GM19035 (cell line): ENCODE measurements at regions not wholly inside any gene's neighbourhood (a gene's known extent, or its start where the extent isn't known, plus 50 kb on each side); places are given as distances from the start of the nearest gene placed in this dataset.
"Not testable (repeated sequence)": the region's sequence is repeated elsewhere in the genome, so short reads cannot be mapped to it uniquely, and the experiment has no call there.

Experiments used
- ATAC-seq: cut with Tn5 transposase; IDR thresholded peaks from one replicate; pipeline ENCODE4 v1.9.1; 2021; ENCODE audit not compliant: unreplicated experiment

DNA sequence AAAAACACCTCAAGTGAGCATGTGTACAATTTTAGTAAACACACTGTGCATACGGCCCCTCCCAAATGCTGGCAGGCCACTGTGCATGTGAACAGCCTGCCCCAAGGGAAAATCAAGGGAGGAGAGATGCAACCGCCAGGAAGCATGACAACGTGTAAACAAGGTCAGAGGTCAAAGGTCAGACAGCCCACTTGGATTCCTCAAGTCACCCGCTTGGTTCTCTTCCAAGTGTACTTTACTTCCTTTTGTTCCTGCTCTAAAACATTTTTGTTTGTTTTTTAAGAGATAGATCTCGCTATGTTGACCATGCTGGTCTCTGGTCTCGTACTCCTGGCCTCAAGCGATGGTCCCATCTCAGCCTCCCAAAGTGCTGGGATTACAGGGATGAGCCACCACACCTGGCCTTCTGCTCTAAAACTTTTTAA lies 126.7 kb upstream of the SHB start:
- ATAC-seq: no peak

- ATAC-seq: no peak
Measured at GRCh38 chr9:38194870-38195269, 125.8 kb upstream of the SHB start.

DNA sequence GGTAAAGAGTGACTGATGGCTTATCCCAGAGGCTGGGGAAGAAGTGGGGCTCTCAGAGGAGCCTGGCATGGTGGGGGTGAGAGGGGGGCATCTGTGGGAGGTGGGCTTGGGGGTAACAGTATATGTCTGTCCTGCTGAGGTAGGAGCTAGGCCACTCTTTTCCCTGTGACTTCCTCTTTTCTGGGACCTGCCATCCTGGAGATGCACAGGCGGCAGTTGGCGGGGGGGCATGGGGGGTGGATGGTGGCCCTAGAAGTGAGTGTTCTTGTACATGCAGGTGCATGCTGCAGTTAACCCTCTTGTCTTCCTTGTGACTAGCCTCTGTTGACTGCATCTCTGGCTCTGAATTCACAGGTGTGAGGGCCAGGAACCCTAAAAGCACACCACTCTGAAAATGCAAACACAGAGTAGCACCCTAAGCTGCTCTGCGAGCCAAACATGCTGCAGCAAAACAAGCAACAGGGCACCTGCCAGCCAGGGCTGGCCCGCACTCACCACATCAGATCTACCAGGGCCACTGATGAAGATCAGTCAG lies 123.8 kb upstream of the SHB start:
- no peak for ATAC-seq

- ATAC-seq: no peak
Measured at GRCh38 chr9:38186404-38187115, 117.5 kb upstream of the SHB start.

DNA sequence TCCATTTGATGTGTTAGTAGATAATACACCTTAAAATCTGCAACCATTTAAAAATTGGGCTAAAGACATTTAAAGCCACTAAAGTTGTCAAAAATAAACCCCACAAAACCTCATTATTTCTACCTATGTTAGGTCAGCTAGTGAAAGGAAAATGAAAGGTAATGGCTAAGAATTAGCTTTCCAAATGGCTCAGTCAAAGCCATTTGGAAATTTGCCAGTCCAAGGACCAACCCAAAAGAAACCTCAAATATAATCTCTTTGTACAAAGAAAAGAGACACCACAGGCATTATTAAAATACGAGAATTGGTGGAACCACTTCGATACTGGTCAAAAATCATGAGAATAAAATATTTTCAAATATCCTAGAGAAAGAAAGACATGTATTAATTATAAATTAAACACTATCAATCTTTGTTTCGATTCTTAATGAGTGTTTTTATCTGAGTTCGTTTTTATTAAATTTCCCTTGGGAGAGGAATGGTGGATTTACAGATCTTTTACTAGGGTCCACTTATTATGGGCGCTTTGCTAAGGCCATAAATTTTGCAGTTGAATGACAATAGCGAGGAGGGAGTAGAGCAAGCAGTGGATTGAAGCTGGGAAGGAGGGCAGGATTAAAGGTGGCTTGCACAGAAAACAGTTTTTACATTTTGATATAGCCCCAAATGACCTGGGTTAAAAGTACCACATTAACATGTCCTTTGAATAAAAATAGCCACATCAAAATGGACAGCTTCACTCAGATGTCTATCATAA lies 116.8 kb upstream of the SHB start:
- no peak for ATAC-seq

DNA sequence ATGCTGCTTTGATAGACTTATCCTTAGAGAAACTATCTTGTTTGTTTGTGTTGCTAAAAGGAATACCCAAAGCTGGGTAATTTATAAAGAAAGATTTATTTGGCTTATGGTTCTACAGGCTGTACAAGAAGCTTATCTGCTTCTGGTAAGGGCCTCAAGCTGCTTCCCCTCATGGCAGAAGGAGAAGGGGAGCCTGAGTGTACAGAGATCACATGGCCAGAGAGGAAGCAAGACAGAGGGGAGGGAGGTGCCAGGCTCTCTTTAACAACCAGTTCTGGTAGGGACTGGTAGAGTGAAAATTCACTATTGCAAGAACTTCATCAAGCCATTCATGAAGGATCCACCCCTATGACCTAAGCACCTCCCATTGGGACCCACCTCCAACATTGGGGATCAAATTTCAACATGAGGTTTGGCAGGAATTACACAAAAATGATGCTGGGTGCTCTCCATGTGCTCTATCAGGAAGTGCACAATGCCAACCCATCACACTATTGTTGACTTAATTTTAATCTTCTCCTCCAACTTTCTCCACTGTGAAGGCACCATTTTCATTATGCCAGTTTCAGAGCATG lies 115.1 kb upstream of the SHB start:
- ATAC-seq: no peak

GRCh38 chr9:38182321-38182720 lies 113.3 kb upstream of the SHB start:
- no peak for ATAC-seq

DNA sequence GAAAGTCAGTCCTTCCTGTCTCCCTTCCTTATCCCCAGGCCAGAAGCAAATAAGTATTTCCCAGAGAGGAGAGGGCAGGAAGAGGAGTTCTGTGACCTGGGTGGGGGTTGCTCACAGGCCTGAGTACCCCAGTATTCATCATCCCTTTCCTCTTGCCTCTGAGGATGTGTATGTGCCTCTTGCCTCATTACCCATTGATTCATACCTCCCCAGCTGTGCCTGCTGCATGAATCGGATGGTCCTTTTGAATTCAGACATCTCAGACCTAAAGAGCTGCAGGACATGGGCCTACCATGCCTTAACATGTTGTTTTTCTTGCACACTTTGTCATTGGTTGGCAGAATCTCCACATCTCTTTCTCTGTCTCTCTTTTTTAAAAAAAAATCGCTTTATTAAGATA lies 112.8 kb upstream of the SHB start:
- no peak for ATAC-seq

DNA sequence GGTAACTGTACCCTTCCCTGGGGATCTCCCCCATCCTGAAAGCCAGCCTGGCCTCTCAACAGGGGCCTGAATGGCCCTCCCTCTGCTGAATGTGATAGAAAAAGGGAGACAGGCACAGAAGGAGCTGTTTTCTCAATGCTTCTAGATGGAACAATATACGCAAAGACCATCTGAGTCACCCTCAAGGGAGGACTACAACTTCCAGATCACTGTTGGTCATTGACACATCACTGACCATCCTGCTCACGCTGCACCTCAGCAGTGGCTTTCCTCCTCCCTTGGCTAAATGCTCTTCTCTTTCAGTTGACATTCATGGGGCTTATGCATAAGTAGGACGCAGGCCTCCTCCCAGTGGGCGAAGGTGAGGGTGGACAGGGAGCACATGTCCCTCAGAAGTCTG lies 112.2 kb upstream of the SHB start:
- no peak for ATAC-seq

- ATAC-seq: no peak
Measured at GRCh38 chr9:38180656-38181055, 111.6 kb upstream of the SHB start.

DNA sequence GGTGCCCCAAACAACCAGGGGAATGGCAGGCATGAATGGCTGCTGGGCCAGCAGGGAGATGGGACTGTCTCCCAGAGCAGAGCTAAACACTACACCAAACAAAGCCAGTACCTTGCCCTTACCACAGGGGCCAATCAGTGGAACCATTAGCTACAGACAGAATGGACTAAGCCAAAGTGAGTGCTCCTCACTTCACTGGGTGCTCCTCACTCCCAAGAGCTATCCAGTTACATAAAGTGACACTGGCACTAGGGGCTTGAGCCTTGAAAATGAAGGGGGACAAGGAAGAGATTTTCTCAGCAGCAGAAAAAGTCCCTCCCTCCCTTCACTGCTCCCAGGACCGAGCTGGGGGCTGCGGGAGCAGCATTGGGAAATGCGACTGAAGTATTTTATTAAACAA lies 110.9 kb upstream of the SHB start:
- ATAC-seq: no peak

- ATAC-seq: no peak
Measured at GRCh38 chr9:38178237-38178636, 109.2 kb upstream of the SHB start.

DNA sequence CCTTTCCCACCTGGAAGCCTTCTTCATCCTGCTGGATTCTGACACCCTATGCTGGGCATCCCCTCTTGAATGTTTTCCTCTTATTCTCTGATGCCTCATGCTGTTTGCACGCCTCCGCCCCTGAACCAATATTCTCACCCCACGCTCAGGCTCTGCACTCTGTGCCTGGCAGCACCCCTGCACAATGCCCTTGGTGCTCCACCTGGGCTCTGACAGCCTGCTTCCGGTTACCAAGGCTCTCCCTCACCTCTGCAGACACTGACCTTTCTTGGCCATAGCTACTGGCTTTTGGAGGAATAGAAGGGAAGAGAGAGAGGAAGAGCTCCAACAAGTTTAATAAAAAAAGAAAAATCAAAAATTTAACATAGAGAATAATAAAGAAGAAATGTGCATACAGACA lies 108.7 kb upstream of the SHB start:
- ATAC-seq: no peak

GRCh38 chr9:38176251-38176650 lies 107.2 kb upstream of the SHB start:
- no peak for ATAC-seq

- no peak for ATAC-seq
Measured at GRCh38 chr9:38175423-38175822, 106.4 kb upstream of the SHB start.

GRCh38 chr9:38172586-38172985 lies 103.6 kb upstream of the SHB start:
- no peak for ATAC-seq

GRCh38 chr9:38171926-38172325 lies 102.9 kb upstream of the SHB start:
- ATAC-seq: no peak

DNA sequence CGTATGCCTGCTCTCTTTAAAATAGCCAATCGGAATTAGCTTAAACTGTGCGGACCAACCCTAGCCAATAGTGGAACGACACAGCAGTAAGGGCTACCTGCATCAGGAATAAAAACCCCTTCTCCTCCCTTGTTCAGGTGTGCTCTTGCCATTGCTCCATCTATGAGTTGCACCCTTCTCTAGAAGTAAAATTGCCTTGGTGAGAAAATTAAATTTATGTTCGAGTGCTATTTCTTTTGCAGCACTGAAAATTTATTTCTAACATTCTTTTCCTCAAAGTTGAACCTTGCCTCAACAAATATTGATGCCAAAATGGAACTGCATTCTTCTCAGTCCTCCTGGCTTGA lies 102.5 kb upstream of the SHB start:
- ATAC-seq: no peak

DNA sequence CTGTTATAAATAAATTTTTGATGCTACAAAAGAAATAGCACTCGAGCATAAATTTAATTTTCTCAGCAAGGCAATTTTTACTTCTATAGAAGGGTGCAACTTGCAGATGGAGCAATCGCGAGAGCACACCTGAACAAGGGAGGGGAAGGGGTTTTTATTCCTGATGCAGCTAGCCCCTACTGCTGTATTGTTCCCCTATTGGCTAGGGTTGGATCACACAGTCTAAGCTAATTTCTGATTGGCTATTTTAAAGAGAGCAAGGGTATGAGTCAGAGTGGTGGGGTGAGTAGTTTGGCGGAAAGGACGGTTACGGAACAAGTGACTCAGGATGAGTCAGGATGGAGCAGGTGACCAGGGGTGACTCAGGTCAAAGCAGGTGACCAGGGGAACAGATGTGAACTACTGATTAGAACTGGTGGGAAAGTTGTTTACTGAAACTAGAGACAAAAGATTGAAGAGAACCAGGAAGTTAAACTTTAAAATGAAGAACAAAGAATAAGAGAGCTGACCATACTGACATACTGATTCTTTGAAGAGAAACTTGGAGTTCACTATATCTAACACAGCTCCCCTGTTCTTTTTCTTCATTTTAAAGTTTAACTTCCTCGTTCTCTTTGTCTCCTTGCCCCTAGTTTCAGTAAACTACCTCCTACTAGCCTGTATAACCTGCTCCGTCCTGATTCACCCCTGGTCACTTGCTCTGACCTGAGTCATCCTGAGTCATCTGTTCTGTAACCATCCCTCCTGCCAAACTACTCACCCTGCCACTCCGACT lies 101.9 kb upstream of the SHB start:
- not testable (repeated sequence) for ATAC-seq

DNA sequence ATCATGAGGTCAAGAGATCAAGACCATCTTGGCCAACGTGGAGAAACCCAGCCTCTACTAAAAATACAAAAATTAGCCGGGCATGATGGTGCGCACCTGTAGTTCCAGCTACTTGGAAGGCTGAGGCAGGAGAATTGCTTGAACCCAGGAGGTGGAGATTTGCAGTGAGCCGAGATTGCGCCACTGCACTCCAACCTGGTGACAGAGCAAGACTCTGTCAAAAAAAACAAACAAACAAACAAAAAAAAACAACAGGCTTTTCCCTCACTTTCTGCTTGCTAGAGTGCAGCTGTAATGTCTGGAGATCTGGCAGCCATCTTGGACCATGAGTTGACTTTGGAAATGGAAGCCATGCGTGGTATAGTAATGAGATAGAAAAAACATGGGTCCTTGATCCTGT lies 101.1 kb upstream of the SHB start:
- ATAC-seq: not testable (repeated sequence)

GRCh38 chr9:38166501-38166900 lies 97.5 kb upstream of the SHB start:
- ATAC-seq: no peak
